GM23338 (cell line): ENCODE measurements at regions not wholly inside any gene's neighbourhood (a gene's known extent, or its start where the extent isn't known, plus 50 kb on each side); places are given as distances from the start of the nearest gene placed in this dataset.

Experiments
- ATAC-seq: fragments of 200-7000 bp; cut with Tn5 transposase; 3 replicates; pipeline ENCODE4 v1.9.1; 2020
- DNase-seq: peaks from one replicate; pipeline ENCODE4 v3.0.0-alpha.2; 2015; ENCODE audit warnings: low spot score
- H2AFZ ChIP-seq: fragments of 200-600 bp; sonication (generic); 2 replicates; pipeline ENCODE4 v1.8.0; 2016; ENCODE audit warnings: antibody characterized with exemption, mild to moderate bottlenecking, moderate library complexity
- H3F3A ChIP-seq: fragments of 200-600 bp; sonication (generic); replicated peaks from 2 replicates; pipeline ENCODE4 v1.8.0; 2017; ENCODE audit warnings: antibody characterized with exemption, mixed run types, low read depth
- H3K27ac ChIP-seq: fragments of 200-600 bp; sonication (generic); 2 replicates; pipeline ENCODE4 v1.6.1; 2016; ENCODE audit warnings: low read depth
- H3K27me3 ChIP-seq: fragments of 200-600 bp; sonication (generic); 2 replicates; pipeline ENCODE4 v1.8.0; 2016; ENCODE audit warnings: mild to moderate bottlenecking, mixed run types, moderate library complexity; ENCODE audit not compliant: insufficient read depth
- H3K36me3 ChIP-seq: fragments of 200-600 bp; sonication (generic); 2 replicates; pipeline ENCODE4 v1.8.0; 2016; ENCODE audit warnings: mild to moderate bottlenecking; ENCODE audit not compliant: insufficient read depth
- H3K4me1 ChIP-seq: fragments of 200-600 bp; sonication (generic); 2 replicates; pipeline ENCODE4 v1.8.0; 2016; ENCODE audit warnings: mild to moderate bottlenecking, moderate library complexity; ENCODE audit not compliant: insufficient read depth
- H3K4me2 ChIP-seq: fragments of 200-600 bp; sonication (generic); 2 replicates; pipeline ENCODE4 v1.7.1; 2017; ENCODE audit warnings: mixed run types
- H3K4me3 ChIP-seq: fragments of 200-600 bp; sonication (generic); 2 replicates; pipeline ENCODE4 v1.6.1; 2016; ENCODE audit warnings: mixed run types
- H3K79me2 ChIP-seq: fragments of 200-600 bp; sonication (generic); replicated peaks from 2 replicates; pipeline ENCODE4 v1.8.0; 2017; ENCODE audit warnings: mild to moderate bottlenecking; ENCODE audit not compliant: insufficient read depth
- H3K9me2 ChIP-seq: fragments of 200-600 bp; sonication (generic); 2 replicates; pipeline ENCODE4 v1.8.0; 2017; ENCODE audit not compliant: insufficient read depth
- H4K20me1 ChIP-seq: fragments of 200-600 bp; sonication (generic); replicated peaks from 2 replicates; pipeline ENCODE4 v1.8.0; 2017; ENCODE audit warnings: mild to moderate bottlenecking; ENCODE audit not compliant: insufficient read depth
- H3K27ac Mint-ChIP-seq: 2 replicates; pipeline ENCODE4 v1.8.0; 2020; ENCODE audit warnings: inconsistent platforms, mild to moderate bottlenecking, moderate library complexity, mixed read lengths
- H3K27me3 Mint-ChIP-seq: 3 replicates; pipeline ENCODE4 v1.8.0; 2022; ENCODE audit warnings: low read depth, mild to moderate bottlenecking, moderate library complexity, mixed read lengths, inconsistent platforms; ENCODE audit not compliant: insufficient read depth, poor library complexity
- H3K36me3 Mint-ChIP-seq: 3 replicates; pipeline ENCODE4 v1.8.0; 2021; ENCODE audit warnings: low read depth, mild to moderate bottlenecking, inconsistent platforms, moderate library complexity, mixed read lengths
- H3K4me1 Mint-ChIP-seq: 3 replicates; pipeline ENCODE4 v1.8.0; 2020; ENCODE audit warnings: mild to moderate bottlenecking, inconsistent platforms, mixed read lengths
- H3K4me3 Mint-ChIP-seq: 3 replicates; pipeline ENCODE4 v1.8.0; 2021; ENCODE audit warnings: moderate library complexity, mild to moderate bottlenecking, inconsistent platforms, mixed read lengths
- H3K9me3 Mint-ChIP-seq: 3 replicates; pipeline ENCODE4 v1.8.0; 2020; ENCODE audit warnings: moderate library complexity, mild to moderate bottlenecking, inconsistent platforms, mixed read lengths
- CREB1 ChIP-seq: fragments of 250-450 bp; sonication (Bioruptor Pico); IDR thresholded peaks from 2 replicates; pipeline ENCODE4 v1.5.0; 2020; ENCODE audit warnings: low read depth, mild to moderate bottlenecking, moderate library complexity
- CTCF ChIP-seq, 2 experiments: fragments of 200-600 bp in 1 of 2; sonication (generic) in 1 of 2; conservative IDR thresholded peaks; 2 replicates each; pipeline versions ENCODE4 v1.5.1 to v1.6.1; 2016 to 2017; ENCODE audit warnings: antibody characterized with exemption in 2 of 2, low read depth in 2 of 2, mild to moderate bottlenecking in 2 of 2, moderate library complexity in 1 of 2
- ETS1 ChIP-seq: IDR thresholded peaks from 2 replicates; pipeline ENCODE4 v1.6.1; 2016; ENCODE audit warnings: antibody characterized with exemption
- EZH2 ChIP-seq: fragments of 200-600 bp; sonication (generic); IDR thresholded peaks from one replicate; pipeline ENCODE4 v1.8.0; 2017; ENCODE audit warnings: antibody characterized with exemption, mild to moderate bottlenecking, low read depth; ENCODE audit not compliant: unreplicated experiment
- EZH2phosphoT487 ChIP-seq: fragments of 200-600 bp; sonication (generic); IDR thresholded peaks from one replicate; pipeline ENCODE4 v1.8.1; 2018; ENCODE audit warnings: antibody characterized with exemption; ENCODE audit not compliant: unreplicated experiment
- NANOG ChIP-seq: IDR thresholded peaks from 2 replicates; pipeline ENCODE4 v1.6.1; 2016; ENCODE audit warnings: antibody characterized with exemption, borderline replicate concordance
- POLR2AphosphoS5 ChIP-seq: IDR thresholded peaks from 2 replicates; pipeline ENCODE4 v1.6.1; 2016; ENCODE audit warnings: antibody characterized with exemption, low read depth
- ZNF114 ChIP-seq: fragments of 250-450 bp; sonication (Bioruptor Pico); IDR thresholded peaks from 2 replicates; pipeline ENCODE4 v1.5.0; 2020; ENCODE audit warnings: mild to moderate bottlenecking, moderate library complexity
- ZNF331 ChIP-seq: fragments of 250-450 bp; sonication (Bioruptor Pico); IDR thresholded peaks from 2 replicates; pipeline ENCODE4 v1.5.0; 2020; ENCODE audit warnings: low read depth, mild to moderate bottlenecking, moderate library complexity
- ZNF462 ChIP-seq: fragments of 250-450 bp; sonication (Bioruptor Pico); IDR thresholded peaks from 2 replicates; pipeline ENCODE4 v1.5.0; 2020; ENCODE audit warnings: mild to moderate bottlenecking, moderate library complexity

GRCh38 chr4:18931643-18932377, 910.3 kb upstream of the LCORL start:
- no peak overlapping the region for H3K4me3 ChIP-seq
- H3K4me2 ChIP-seq = no peak overlapping the region
- TF ChIP-seq ZNF462 (CRISPR knock-in tag) (no peak), CREB1 (CRISPR knock-in tag) (no peak), ZNF331 (CRISPR knock-in tag) (no peak), ETS1 (no peak), EZH2phosphoT487 (no peak), POLR2AphosphoS5 (no peak), EZH2 (no peak), ZNF114 (CRISPR knock-in tag) (no peak), NANOG (no peak), CTCF (conservative IDR thresholded peaks at IDR 0.05; ENCODE audit: low read depth in 2 of 2) (no peak)
- peaks cover 10% of the 10 kb centered on the region for H3K4me1 ChIP-seq
- no peak overlapping the region for H3K4me3 Mint-ChIP-seq
- peaks cover 10% of the 10 kb centered on the region for H3K4me1 Mint-ChIP-seq
- H3K27ac ChIP-seq = no peak overlapping the region
- H3K36me3 ChIP-seq = peaks cover 1% of the 10 kb centered on the region; the same call in 1 of the 2 replicates
- ATAC-seq (no peak), DNase-seq (no peak)
- no peaks in the 10 kb centered on the region for H3K79me2 ChIP-seq
- no peaks in the 10 kb centered on the region for H4K20me1 ChIP-seq
- no peaks in the 10 kb centered on the region for H3F3A ChIP-seq
- no peaks in the 10 kb centered on the region for H3K27me3 Mint-ChIP-seq
- no peak overlapping the region for H2AFZ ChIP-seq
- H3K9me2 ChIP-seq = peaks cover 3% of the 10 kb centered on the region; the same call in 1 of the 2 replicates
- H3K27ac Mint-ChIP-seq = no peak overlapping the region
- H3K9me3 Mint-ChIP-seq = peaks cover 3% of the 10 kb centered on the region; the same call in 2 of the 3 replicates
- H3K27me3 ChIP-seq = no peaks in the 10 kb centered on the region
- H3K36me3 Mint-ChIP-seq = peaks cover 3% of the 10 kb centered on the region; the same call in 1 of the 3 replicates
